Psoas muscle (tissue), 7 donors: ENCODE measurements at regions not wholly inside any gene's neighbourhood (a gene's known extent, or its start where the extent isn't known, plus 50 kb on each side); places are given as distances from the start of the nearest gene placed in this dataset.

ENCODE experiments used
- ATAC-seq, 4 donors: fragments of 200-7000 bp; cut with Tn5 transposase; one replicate each; pipeline ENCODE4 v1.9.1; 2020; ENCODE audit warnings: moderate library complexity in 3 of 4, mild to moderate bottlenecking in 2 of 4
- DNase-seq, 2 donors: peaks; one replicate each; pipeline ENCODE4 v3.0.0-alpha.2; 2020
- H3K27ac ChIP-seq: fragments of 200-600 bp; one replicate; pipeline ENCODE4 v1.8.0; 2022
- H3K27me3 ChIP-seq, 3 donors: fragments of 200-600 bp in 1 of 3; one replicate each; pipeline versions ENCODE4 v1.6.1 to v1.8.0; 2013 to 2022; ENCODE audit warnings: low read length in 2 of 3, mild to moderate bottlenecking in 2 of 3, moderate library complexity in 1 of 3; ENCODE audit not compliant: insufficient read depth in 3 of 3
- H3K36me3 ChIP-seq, 2 donors: fragments of 200-600 bp in 1 of 2; one replicate each; pipeline versions ENCODE4 v1.6.1 to v1.8.0; 2013 to 2022; ENCODE audit warnings: low read depth in 1 of 2, mild to moderate bottlenecking in 1 of 2, moderate library complexity in 1 of 2; ENCODE audit not compliant: insufficient read depth in 1 of 2
- H3K4me1 ChIP-seq: fragments of 200-600 bp; one replicate; pipeline ENCODE4 v1.8.0; 2022
- H3K4me3 ChIP-seq: fragments of 200-600 bp; one replicate; pipeline ENCODE4 v1.8.0; 2022; ENCODE audit warnings: mild to moderate bottlenecking
- H3K9me3 ChIP-seq: fragments of 200-600 bp; one replicate; pipeline ENCODE4 v1.8.0; 2022
- CTCF ChIP-seq: fragments of 200-600 bp; IDR thresholded peaks from one replicate; pipeline ENCODE4 v1.8.0; 2022; ENCODE audit warnings: antibody characterized with exemption
- WGBS, 3 donors: extraction: QIAGEN DNeasy Blood & Tissue Kit; methylation state at CpG; one replicate each; pipeline versions ENCODE4 v1.1.6 to v1.1.7; 2013; 5-methylcytosine and 5-hydroxymethylcytosine counted together
- intact Hi-C, 2 donors: fragments of 100-400 bp; cut with DNase I; formaldehyde crosslinking; loops; one replicate each; pipeline versions ENCODE4 v1.11.0 to v1.14.2; 2022
- donor health status: healthy with polysubstance abuse.
- donor health status: DM: no; HTN: no; CAD: no; lungs with moderate emphysema.
- donor health status: Bipolar disorder and iron deficiency.
- donor health status: healthy.
- donor health status: DM: yes; HTN: yes; CAD: no.
- donor health status: DM: no; HTN: no; CAD: no.
- donor health status: DM: yes; HTN: yes; CAD: no.

DNA sequence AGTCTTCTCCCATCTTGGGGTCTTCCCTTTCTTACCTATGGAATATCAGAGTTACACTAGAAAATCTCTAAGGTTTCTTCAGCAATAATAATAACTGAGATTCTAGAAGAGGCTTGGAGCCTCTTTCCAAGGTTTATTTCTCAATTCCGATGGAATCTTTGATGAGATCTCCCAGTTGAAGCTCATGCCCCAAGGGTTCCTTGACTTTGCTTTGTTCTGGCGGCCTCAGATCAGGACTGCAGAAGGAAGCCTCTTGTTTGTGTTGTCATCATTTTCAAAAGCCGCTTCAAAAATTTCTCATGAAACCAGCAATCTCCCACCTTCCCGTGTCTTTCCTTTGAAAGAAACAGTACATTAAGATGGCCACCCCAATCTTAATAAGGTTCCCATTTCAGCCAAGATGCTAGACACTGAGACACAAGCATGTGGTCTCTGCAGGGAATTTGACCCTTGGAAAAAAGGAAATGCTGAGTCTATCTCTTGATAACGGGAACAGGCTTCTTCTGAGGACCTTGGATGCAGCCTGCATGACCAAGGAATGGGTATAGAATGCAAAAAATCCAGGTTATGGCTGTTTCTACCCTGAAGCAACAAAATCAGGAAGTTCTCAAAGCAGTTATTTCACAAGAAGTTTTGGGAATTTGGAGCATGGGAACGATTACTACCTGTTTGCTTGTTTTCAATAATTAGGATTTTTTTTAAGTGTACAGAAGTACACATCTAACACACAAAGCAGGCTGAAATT is 141.6 kb downstream of the CD24 start:
- ATAC-seq: no peak
- WGBS, 3 donors: 80 to 86% (median 84%) methylated on average over 6 of the region's 6 CpGs
- intact Hi-C loops: no loop called here

DNA sequence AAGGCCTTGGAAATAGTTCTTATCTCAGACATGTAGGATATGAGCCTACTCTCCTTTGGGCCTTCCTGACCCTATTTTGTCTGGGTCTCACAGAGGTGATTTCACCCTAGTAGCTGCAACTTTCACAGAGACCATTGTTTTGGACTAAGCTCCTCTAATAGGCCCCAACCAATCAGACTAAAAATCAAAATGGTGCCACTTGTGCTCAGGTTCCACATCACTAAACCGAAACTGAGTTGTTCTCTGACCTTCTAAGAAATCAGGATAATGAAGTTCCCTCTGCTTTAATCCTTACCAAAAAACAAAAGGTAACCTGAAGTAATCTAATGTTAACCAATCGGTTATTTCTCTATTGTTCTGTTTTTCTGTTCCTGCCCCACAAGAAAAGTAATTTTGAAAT is 143.6 kb downstream of the CD24 start:
- DNase-seq (no peak), ATAC-seq (no peak)
- no peaks in the 10 kb centered on the region for H3K27me3 ChIP-seq
- no peaks in the 10 kb centered on the region for H3K9me3 ChIP-seq
- 82 to 90% (median 88%) methylated on average over 2 of the region's 2 CpGs for WGBS, 3 donors
- H3K4me3 ChIP-seq: no peak overlapping the region
- no peak overlapping the region for H3K27ac ChIP-seq
- no peak for TF ChIP-seq CTCF
- H3K4me1 ChIP-seq: no peaks in the 10 kb centered on the region
- no peaks in the 10 kb centered on the region for H3K36me3 ChIP-seq
- intact Hi-C loops: no loop called here

More for the DNA sequence above, 141.6 kb downstream of the CD24 start:
- H3K27me3 ChIP-seq: no peaks in the 10 kb centered on the region
- H3K36me3 ChIP-seq: no peaks in the 10 kb centered on the region
- H3K4me3 ChIP-seq: no peak overlapping the region
- TF ChIP-seq CTCF: no peak
- H3K4me1 ChIP-seq: no peaks in the 10 kb centered on the region
- H3K27ac ChIP-seq: no peak overlapping the region
- DNase-seq: no peak
- H3K9me3 ChIP-seq: no peaks in the 10 kb centered on the region

DNA sequence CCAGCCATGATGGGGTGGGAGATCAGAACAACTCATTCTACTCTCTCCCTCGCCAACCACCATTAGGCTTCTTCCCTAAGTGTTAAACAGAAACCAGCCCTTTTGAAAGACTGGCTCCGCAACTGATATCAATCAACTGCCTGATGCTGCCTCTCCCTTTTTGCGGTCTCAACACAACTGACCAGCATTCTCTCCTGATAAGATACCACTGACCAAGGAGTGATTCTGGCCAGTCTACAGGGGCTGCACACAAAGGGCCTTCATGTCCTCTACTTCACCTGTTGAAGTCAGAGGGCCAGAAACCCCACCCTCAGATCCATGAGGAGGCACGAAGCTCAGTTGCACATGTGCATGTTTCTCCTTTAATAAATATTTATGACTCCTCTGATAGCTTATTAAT is 145.1 kb downstream of the CD24 start:
- intact Hi-C loops: no loop called here
- DNase-seq: no peak
- no peaks in the 10 kb centered on the region for H3K36me3 ChIP-seq
- H3K9me3 ChIP-seq: no peaks in the 10 kb centered on the region
- TF ChIP-seq CTCF: no peak
- no peak overlapping the region for H3K27ac ChIP-seq
- 68 to 94% (median 75%) methylated on average over 4 of the region's 4 CpGs for WGBS, 3 donors
- no peak overlapping the region for H3K4me3 ChIP-seq
- ATAC-seq: no peak
- H3K4me1 ChIP-seq: no peaks in the 10 kb centered on the region
- no peaks in the 10 kb centered on the region for H3K27me3 ChIP-seq

- Histone ChIP-seq H3K4me1 (no peaks in the 10 kb centered on the region), H3K9me3 (no peaks in the 10 kb centered on the region), H3K4me3 (no peak overlapping the region), H3K27me3 (no peaks in the 10 kb centered on the region), H3K27ac (no peak overlapping the region), H3K36me3 (no peaks in the 10 kb centered on the region)
- no peak for TF ChIP-seq CTCF
- WGBS, 3 donors: 85 to 92% (median 90%) methylated on average over 3 of the region's 3 CpGs
- DNase-seq: no peak
- intact Hi-C loops: no loop called here
- ATAC-seq: no peak
These were observed 147.4 kb downstream of the CD24 start for GRCh38 chr6:106827081-106827480.

GRCh38 chr6:106825156-106825555 is 149.4 kb downstream of the CD24 start:
- ATAC-seq (no peak), DNase-seq (no peak)
- intact Hi-C loops: no loop called here
- Histone ChIP-seq H3K27ac (no peak overlapping the region), H3K9me3 (no peaks in the 10 kb centered on the region), H3K4me1 (no peaks in the 10 kb centered on the region), H3K4me3 (no peak overlapping the region), H3K36me3 (no peaks in the 10 kb centered on the region), H3K27me3 (no peaks in the 10 kb centered on the region)
- no peak for TF ChIP-seq CTCF
- WGBS, 3 donors: 72 to 84% (median 83%) methylated on average over 2 of the region's 2 CpGs
